NCI-H226 (cell line): ENCODE measurements at regions not wholly inside any gene's neighbourhood (a gene's known extent, or its start where the extent isn't known, plus 50 kb on each side); places are given as distances from the start of the nearest gene placed in this dataset.

Experiments used
- DNase-seq: peaks from one replicate; pipeline ENCODE4 v3.0.0-alpha.2; 2015

GRCh38 chr7:46786995-46787394 is 794.9 kb downstream of the TNS3 start:
- no peak for DNase-seq

- no peak for DNase-seq
These were observed 795.5 kb downstream of the TNS3 start for GRCh38 chr7:46786221-46786954.

GRCh38 chr7:46784732-46785131 is 797.2 kb downstream of the TNS3 start:
- DNase-seq = peak; percentile 89

GRCh38 chr7:46781901-46782439 is 799.9 kb downstream of the TNS3 start:
- no peak for DNase-seq

- no peak for DNase-seq
These were observed 805.1 kb downstream of the TNS3 start for GRCh38 chr7:46776790-46777189.

- DNase-seq = no peak
These were observed 806.1 kb downstream of the TNS3 start for GRCh38 chr7:46775776-46776175.

- DNase-seq = no peak
These were observed 806.9 kb downstream of the TNS3 start for GRCh38 chr7:46775020-46775419.

- DNase-seq = no peak
These were observed 807.4 kb downstream of the TNS3 start for GRCh38 chr7:46774515-46774914.

- no peak for DNase-seq
These were observed 809.1 kb downstream of the TNS3 start for GRCh38 chr7:46772776-46773175.

GRCh38 chr7:46767071-46767470 is 814.8 kb downstream of the TNS3 start:
- no peak for DNase-seq

GRCh38 chr7:46764100-46764936 is 817.6 kb downstream of the TNS3 start:
- DNase-seq = peak; percentile 97

GRCh38 chr7:46763344-46763743 is 818.6 kb downstream of the TNS3 start:
- DNase-seq = no peak

- peak; percentile 49 for DNase-seq
These were observed 822.0 kb downstream of the TNS3 start for GRCh38 chr7:46759711-46760480.

- no peak for DNase-seq
These were observed 824.9 kb downstream of the TNS3 start for GRCh38 chr7:46756996-46757395.

GRCh38 chr7:46756256-46756655 is 825.7 kb downstream of the TNS3 start:
- no peak for DNase-seq

- no peak for DNase-seq
These were observed 826.5 kb downstream of the TNS3 start for GRCh38 chr7:46755120-46756034.

GRCh38 chr7:46754140-46754720 is 827.7 kb downstream of the TNS3 start:
- peak; percentile 89 for DNase-seq

GRCh38 chr7:46753662-46754061 is 828.2 kb downstream of the TNS3 start:
- no peak for DNase-seq

GRCh38 chr7:46752881-46753366 is 829.0 kb downstream of the TNS3 start:
- DNase-seq = peak; percentile 86

GRCh38 chr7:46751927-46752723 is 829.8 kb downstream of the TNS3 start:
- DNase-seq = peak; percentile 66

- DNase-seq = no peak
These were observed 830.4 kb upstream of the IGFBP3 start for GRCh38 chr7:46751471-46751870.
